HCT116 (cell line): ENCODE measurements at regions not wholly inside any gene's neighbourhood (a gene's known extent, or its start where the extent isn't known, plus 50 kb on each side); places are given as distances from the start of the nearest gene placed in this dataset.

Experiments
- ATAC-seq: fragments of 200-7000 bp; cut with Tn5 transposase; 2 replicates; pipeline ENCODE4 v1.9.1; 2020; ENCODE audit warnings: mild to moderate bottlenecking, moderate library complexity
- BruUV-seq: library from RNA; stranded (reverse); fragments of 400-500 nt; replicated peaks from 2 replicates; lab custom pipeline; 2021; lab: Mats Ljungman, UMichigan
- CTCF ChIA-PET: fragments of 300-600 bp; sonication (Branson Sonifier 250); formaldehyde crosslinking; loops from one replicate; lab custom pipeline; 2021; ENCODE audit warnings: antibody characterized with exemption; lab: Charles Lee
- POLR2A ChIA-PET: fragments of 300-600, 350-600 bp; sonication (Branson Sonifier 250); formaldehyde crosslinking; loops from one replicate; lab custom pipeline; 2021; ENCODE audit warnings: antibody characterized with exemption; lab: Charles Lee
- RAD21 ChIA-PET, 2 experiments: fragments of 300-600 bp; sonication (Branson Sonifier 250); formaldehyde crosslinking; loops; one replicate each; lab custom pipeline; 2023; ENCODE audit warnings: low total read pairs in 2 of 2; ENCODE audit not compliant: uncharacterized antibody in 2 of 2, unreplicated experiment in 2 of 2, low non-redundant PET in 1 of 2; lab: Charles Lee
- DNase-seq: peaks from one replicate; pipeline ENCODE4 v3.0.0-alpha.2; 2010; ENCODE audit warnings: low read depth, low spot score
- H2AFZ ChIP-seq: fragments of 200-600 bp; shearing (Covaris generic), sonication (generic); 2 replicates; pipeline ENCODE4 v1.6.1; 2017; ENCODE audit warnings: low read depth, mixed run types, mixed read lengths, antibody characterized with exemption, low read length; ENCODE audit not compliant: poor library complexity, severe bottlenecking
- H3K27ac ChIP-seq: 2 replicates; pipeline ENCODE4 v1.5.1; 2012; ENCODE audit warnings: low read depth, low read length
- H3K27me3 ChIP-seq: fragments of 200-600 bp; sonication (generic); 2 replicates; pipeline ENCODE4 v1.6.1; 2016; ENCODE audit warnings: mixed run types, low read length, mixed read lengths; ENCODE audit not compliant: insufficient read depth
- H3K36me3 ChIP-seq, 2 experiments: fragments of 200-500 bp in 1 of 2; fragments of 200-600 bp in 1 of 2; sonication (Bioruptor generic) in 1 of 2; sonication (generic) in 1 of 2; 2 replicates each; pipeline versions ENCODE4 v1.5.1 to v1.6.1; 2014 to 2016; ENCODE audit warnings: low read length in 2 of 2, inconsistent platforms in 1 of 2, mixed read lengths in 1 of 2, mixed run types in 1 of 2; ENCODE audit not compliant: insufficient read depth in 2 of 2, control insufficient read depth in 1 of 2
- H3K4me1 ChIP-seq, 2 experiments: fragments of 200-600 bp in 1 of 2; sonication (generic) in 1 of 2; 2 replicates each; pipeline versions ENCODE4 v1.5.1 to v1.6.1; 2012 to 2017; ENCODE audit warnings: low read length in 2 of 2, inconsistent platforms in 1 of 2, mild to moderate bottlenecking in 1 of 2, mixed read lengths in 1 of 2, mixed run types in 1 of 2, moderate library complexity in 1 of 2; ENCODE audit not compliant: insufficient read depth in 2 of 2, control insufficient read depth in 1 of 2
- H3K4me2 ChIP-seq: fragments of 200-600 bp; sonication (generic); 2 replicates; pipeline ENCODE4 v1.6.1; 2017; ENCODE audit warnings: mixed run types, low read length, mixed read lengths
- H3K4me3 ChIP-seq, 2 experiments: fragments of 200-600 bp in 1 of 2; sonication (generic) in 1 of 2; replicated peaks in 1 of 2; 2 replicates each; pipeline ENCODE4 v1.5.1; 2011 to 2016; ENCODE audit warnings: low read length in 2 of 2, control low read depth in 1 of 2, low read depth in 1 of 2, mild to moderate bottlenecking in 1 of 2, mixed read lengths in 1 of 2, mixed run types in 1 of 2
- H3K79me2 ChIP-seq: fragments of 200-600 bp; sonication (generic); 2 replicates; pipeline ENCODE4 v1.6.1; 2017; ENCODE audit warnings: mild to moderate bottlenecking, mixed run types, low read length, moderate library complexity, mixed read lengths; ENCODE audit not compliant: insufficient read depth
- H3K9ac ChIP-seq: fragments of 200-600 bp; sonication (generic); 2 replicates; pipeline ENCODE4 v1.6.1; 2016; ENCODE audit warnings: low read length, mixed read lengths
- H3K9me2 ChIP-seq: fragments of 200-600 bp; sonication (generic), shearing (Covaris generic); 2 replicates; pipeline ENCODE4 v1.6.1; 2017; ENCODE audit warnings: mixed run types, mild to moderate bottlenecking, moderate library complexity; ENCODE audit not compliant: insufficient read depth
- H3K9me3 ChIP-seq, 2 experiments: fragments of 200-500 bp in 1 of 2; fragments of 200-600 bp in 1 of 2; sonication (Bioruptor generic) in 1 of 2; sonication (generic) in 1 of 2; 2 replicates each; pipeline ENCODE4 v1.6.1; 2014 to 2017; ENCODE audit warnings: low read length in 2 of 2, mixed read lengths in 2 of 2, inconsistent platforms in 1 of 2, low read depth in 1 of 2, mild to moderate bottlenecking in 1 of 2, mixed run types in 1 of 2, moderate library complexity in 1 of 2; ENCODE audit not compliant: control insufficient read depth in 1 of 2, insufficient read depth in 1 of 2
- H4K20me1 ChIP-seq: fragments of 200-600 bp; sonication (generic), shearing (Covaris generic); 2 replicates; pipeline ENCODE4 v1.6.1; 2017; ENCODE audit warnings: mixed run types, mild to moderate bottlenecking, moderate library complexity; ENCODE audit not compliant: insufficient read depth
- CBX3 ChIP-seq: IDR thresholded peaks from 2 replicates; pipeline ENCODE4 v1.6.1; 2012; ENCODE audit warnings: low read depth
- EGR1 ChIP-seq: IDR thresholded peaks from 2 replicates; pipeline ENCODE4 v1.6.1; 2012; ENCODE audit warnings: low read depth
- ELF1 ChIP-seq: IDR thresholded peaks from 2 replicates; pipeline ENCODE4 v1.6.1; 2012; ENCODE audit warnings: low read depth, borderline replicate concordance
- EZH2 ChIP-seq: fragments of 200-600 bp; sonication (generic); IDR thresholded peaks from 2 replicates; pipeline ENCODE4 v1.6.1; 2017; ENCODE audit warnings: antibody characterized with exemption, mixed run types
- EZH2phosphoT487 ChIP-seq: fragments of 200-600 bp; IDR thresholded peaks from 2 replicates; pipeline ENCODE4 v1.6.1; 2018; ENCODE audit warnings: antibody characterized with exemption, borderline replicate concordance
- FOSL1 ChIP-seq: IDR thresholded peaks from 2 replicates; pipeline ENCODE4 v1.6.1; 2012; ENCODE audit warnings: low read depth
- MAX ChIP-seq: IDR thresholded peaks from 2 replicates; pipeline ENCODE4 v1.6.1; 2012
- POLR2A ChIP-seq: IDR thresholded peaks from 2 replicates; pipeline ENCODE4 v1.7.0; 2011; ENCODE audit warnings: borderline replicate concordance; ENCODE audit not compliant: insufficient read depth, insufficient read length; ENCODE audit errors: extremely low read depth
- POLR2AphosphoS5 ChIP-seq: IDR thresholded peaks from 2 replicates; pipeline ENCODE4 v1.6.1; 2011; ENCODE audit warnings: mild to moderate bottlenecking, low read depth, low read length, moderate library complexity
- RAD21 ChIP-seq: IDR thresholded peaks from 2 replicates; pipeline ENCODE4 v1.6.1; 2012; ENCODE audit warnings: low read depth, mild to moderate bottlenecking
- SP1 ChIP-seq: IDR thresholded peaks from 2 replicates; pipeline ENCODE4 v1.6.1; 2012; ENCODE audit warnings: low read depth
- SRF ChIP-seq: IDR thresholded peaks from 2 replicates; pipeline ENCODE4 v1.6.1; 2012; ENCODE audit warnings: low read depth
- YY1 ChIP-seq: IDR thresholded peaks from 2 replicates; pipeline ENCODE4 v1.6.1; 2011; ENCODE audit warnings: low read length, low read depth, moderate library complexity, mild to moderate bottlenecking; ENCODE audit not compliant: insufficient replicate concordance; ENCODE audit errors: extremely low read depth
- ZFX ChIP-seq: fragments of 450-650 bp; IDR thresholded peaks from 2 replicates; pipeline ENCODE4 v1.6.1; 2017
- ZNF274 ChIP-seq: fragments of 200-500 bp; sonication (Bioruptor generic); IDR thresholded peaks from 2 replicates; pipeline ENCODE4 v1.6.1; 2014; ENCODE audit warnings: mild to moderate bottlenecking, low read depth, low read length, inconsistent platforms
- intact Hi-C: fragments of 100-400 bp; cut with micrococcal nuclease; formaldehyde crosslinking; loops from 2 replicates; pipeline ENCODE4 v1.10.0; 2022
- TF ChIP-seq, protein P1 (sequence below): IDR thresholded peaks from 2 replicates; pipeline ENCODE4 v1.6.1; 2012
- TF ChIP-seq, protein P2 (sequence below): IDR thresholded peaks from 2 replicates; pipeline ENCODE4 v1.6.1; 2012; ENCODE audit warnings: low read depth

DNA sequence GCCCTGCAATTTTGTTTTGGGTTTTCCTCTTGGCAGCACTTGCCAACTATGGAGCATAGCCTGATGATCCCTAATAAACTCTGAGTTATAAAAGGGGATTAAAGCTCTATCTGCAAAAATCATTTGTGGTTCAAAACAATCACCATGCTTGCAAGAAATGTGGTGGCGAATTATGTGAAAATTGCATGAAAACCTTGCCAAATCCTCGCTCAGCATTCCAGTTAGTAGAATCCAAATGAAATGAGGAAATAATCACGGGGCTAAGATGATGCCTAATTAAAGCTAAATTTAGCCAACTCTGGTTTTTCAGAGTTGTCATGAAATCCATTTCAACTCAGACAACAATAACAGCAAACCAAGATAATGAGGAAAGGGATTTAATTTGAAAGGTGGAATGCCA, 73.0 kb upstream of the PROK2 start:
- no peaks in the 10 kb centered on the region for H3K4me1 ChIP-seq
- no peak for DNase-seq
- no peaks in the 10 kb centered on the region for H3K79me2 ChIP-seq
- H2AFZ ChIP-seq: no peak overlapping the region
- ChIA-PET RAD21 (no interaction called here), CTCF (interaction anchor here (2.3 kb wide), 1 partner anchor 128 kb away, joined by 18 read pairs; no protein-coding TSS in a partner anchor), POLR2A (no interaction called here)
- H3K36me3 ChIP-seq: no peaks in the 10 kb centered on the region
- peaks cover 11% of the 10 kb centered on the region for H3K27me3 ChIP-seq
- no peak overlapping the region for H3K4me3 ChIP-seq
- no peak for ATAC-seq
- no peak overlapping the region for H3K4me2 ChIP-seq
- no peak for TF ChIP-seq CBX3
- no peak for TF ChIP-seq SP1
- no peak for TF ChIP-seq ZNF274
- TF ChIP-seq ELF1: no peak
- TF ChIP-seq, protein P1, sequence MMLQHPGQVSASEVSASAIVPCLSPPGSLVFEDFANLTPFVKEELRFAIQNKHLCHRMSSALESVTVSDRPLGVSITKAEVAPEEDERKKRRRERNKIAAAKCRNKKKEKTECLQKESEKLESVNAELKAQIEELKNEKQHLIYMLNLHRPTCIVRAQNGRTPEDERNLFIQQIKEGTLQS: no peak
- TF ChIP-seq EGR1: no peak
- TF ChIP-seq EZH2: no peak
- no peak for TF ChIP-seq EZH2phosphoT487
- no peak for TF ChIP-seq YY1
- TF ChIP-seq SRF: no peak
- no peak for TF ChIP-seq ZFX
- TF ChIP-seq FOSL1: no peak
- no peaks in the 10 kb centered on the region for H3K9me2 ChIP-seq
- H3K9ac ChIP-seq: no peak overlapping the region
- intact Hi-C loops: loop anchor here (5.0 to 10.0 kb wide), 2 partner anchors 126 to 1793 kb away; no protein-coding TSS in a partner anchor
- no peaks in the 10 kb centered on the region for H4K20me1 ChIP-seq
- peaks cover 0 to 3% of the 10 kb centered on the region in 2 experiments; a peak in 1 of 4 replicates for H3K9me3 ChIP-seq
- H3K27ac ChIP-seq: no peak overlapping the region
- no TSS peak for BruUV-seq

DNA sequence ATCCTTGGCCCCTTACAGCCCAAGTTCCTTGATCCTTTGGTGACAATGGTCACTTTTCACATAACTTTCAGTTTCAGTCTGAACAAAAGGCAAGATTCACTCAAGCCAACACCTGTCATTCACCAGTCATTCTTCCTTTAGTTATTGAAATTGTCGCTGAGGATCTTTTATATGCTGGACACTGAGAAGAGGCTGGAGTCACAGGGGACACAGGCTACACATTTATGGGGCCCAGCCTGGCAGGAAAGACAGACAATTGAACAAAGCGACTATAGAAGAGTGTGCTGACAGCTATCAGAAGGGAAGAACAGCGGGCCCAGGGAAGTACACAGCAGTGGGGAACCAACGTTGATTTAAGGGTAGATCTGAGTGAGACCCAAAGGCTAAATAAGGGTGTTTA, 69.8 kb upstream of the PROK2 start:
- POLR2A ChIA-PET: no interaction called here
- CTCF ChIA-PET: no interaction called here
- BruUV-seq: no TSS peak
- TF ChIP-seq, protein P2, sequence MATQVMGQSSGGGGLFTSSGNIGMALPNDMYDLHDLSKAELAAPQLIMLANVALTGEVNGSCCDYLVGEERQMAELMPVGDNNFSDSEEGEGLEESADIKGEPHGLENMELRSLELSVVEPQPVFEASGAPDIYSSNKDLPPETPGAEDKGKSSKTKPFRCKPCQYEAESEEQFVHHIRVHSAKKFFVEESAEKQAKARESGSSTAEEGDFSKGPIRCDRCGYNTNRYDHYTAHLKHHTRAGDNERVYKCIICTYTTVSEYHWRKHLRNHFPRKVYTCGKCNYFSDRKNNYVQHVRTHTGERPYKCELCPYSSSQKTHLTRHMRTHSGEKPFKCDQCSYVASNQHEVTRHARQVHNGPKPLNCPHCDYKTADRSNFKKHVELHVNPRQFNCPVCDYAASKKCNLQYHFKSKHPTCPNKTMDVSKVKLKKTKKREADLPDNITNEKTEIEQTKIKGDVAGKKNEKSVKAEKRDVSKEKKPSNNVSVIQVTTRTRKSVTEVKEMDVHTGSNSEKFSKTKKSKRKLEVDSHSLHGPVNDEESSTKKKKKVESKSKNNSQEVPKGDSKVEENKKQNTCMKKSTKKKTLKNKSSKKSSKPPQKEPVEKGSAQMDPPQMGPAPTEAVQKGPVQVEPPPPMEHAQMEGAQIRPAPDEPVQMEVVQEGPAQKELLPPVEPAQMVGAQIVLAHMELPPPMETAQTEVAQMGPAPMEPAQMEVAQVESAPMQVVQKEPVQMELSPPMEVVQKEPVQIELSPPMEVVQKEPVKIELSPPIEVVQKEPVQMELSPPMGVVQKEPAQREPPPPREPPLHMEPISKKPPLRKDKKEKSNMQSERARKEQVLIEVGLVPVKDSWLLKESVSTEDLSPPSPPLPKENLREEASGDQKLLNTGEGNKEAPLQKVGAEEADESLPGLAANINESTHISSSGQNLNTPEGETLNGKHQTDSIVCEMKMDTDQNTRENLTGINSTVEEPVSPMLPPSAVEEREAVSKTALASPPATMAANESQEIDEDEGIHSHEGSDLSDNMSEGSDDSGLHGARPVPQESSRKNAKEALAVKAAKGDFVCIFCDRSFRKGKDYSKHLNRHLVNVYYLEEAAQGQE: no peak
- TF ChIP-seq, protein P1: no peak
- TF ChIP-seq SP1 (no peak), ZFX (no peak), RAD21 (no peak), ELF1 (no peak), CBX3 (no peak), POLR2AphosphoS5 (no peak), ZNF274 (no peak), POLR2A (no peak), EZH2phosphoT487 (no peak), SRF (no peak), MAX (no peak), YY1 (no peak)

More for the DNA sequence above, 69.8 kb upstream of the PROK2 start:
- DNase-seq (no peak), ATAC-seq (no peak)
- RAD21 ChIA-PET: no interaction called here
- Histone ChIP-seq H3K4me2 (no peak overlapping the region), H3K4me3 (no peak overlapping the region), H3K36me3 (no peaks in the 10 kb centered on the region), H3K27ac (no peak overlapping the region), H3K79me2 (no peaks in the 10 kb centered on the region), H3K9me2 (no peaks in the 10 kb centered on the region), H3K9ac (no peak overlapping the region), H3K9me3 (no peaks in the 10 kb centered on the region), H2AFZ (no peak overlapping the region), H3K4me1 (no peaks in the 10 kb centered on the region), H3K27me3 (peaks cover 4% of the 10 kb centered on the region), H4K20me1 (no peaks in the 10 kb centered on the region)
- intact Hi-C loops: loop anchor here (5.0 to 10.0 kb wide), 2 partner anchors 122 to 1790 kb away; no protein-coding TSS in a partner anchor
